HG03135 (cell line): ENCODE measurements at regions not wholly inside any gene's neighbourhood (a gene's known extent, or its start where the extent isn't known, plus 50 kb on each side); places are given as distances from the start of the nearest gene placed in this dataset.

Source experiments
- ATAC-seq: cut with Tn5 transposase; IDR thresholded peaks from one replicate; pipeline ENCODE4 v1.9.1; 2021; ENCODE audit warnings: mild to moderate bottlenecking, moderate library complexity; ENCODE audit not compliant: unreplicated experiment

DNA sequence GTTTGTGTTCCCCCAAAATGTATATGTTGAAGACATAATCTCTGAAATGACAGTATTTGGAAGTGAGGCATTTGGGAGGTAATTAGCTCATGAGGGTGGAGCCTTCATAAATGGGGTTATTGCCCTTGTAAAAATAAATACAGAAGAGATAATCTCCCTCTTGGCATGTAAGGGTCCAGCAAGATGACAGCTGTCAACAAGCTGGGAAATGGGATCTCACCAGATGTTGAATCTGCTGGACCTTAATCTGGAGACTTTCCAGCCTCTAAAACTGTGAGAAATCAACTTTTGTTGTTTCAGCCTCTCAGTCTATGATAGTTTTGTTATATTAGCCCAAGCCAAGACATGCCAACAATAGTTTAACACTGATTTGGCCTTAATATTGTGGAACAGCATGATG is 438.2 kb upstream of the PCDH7 start:
- no peak for ATAC-seq

DNA sequence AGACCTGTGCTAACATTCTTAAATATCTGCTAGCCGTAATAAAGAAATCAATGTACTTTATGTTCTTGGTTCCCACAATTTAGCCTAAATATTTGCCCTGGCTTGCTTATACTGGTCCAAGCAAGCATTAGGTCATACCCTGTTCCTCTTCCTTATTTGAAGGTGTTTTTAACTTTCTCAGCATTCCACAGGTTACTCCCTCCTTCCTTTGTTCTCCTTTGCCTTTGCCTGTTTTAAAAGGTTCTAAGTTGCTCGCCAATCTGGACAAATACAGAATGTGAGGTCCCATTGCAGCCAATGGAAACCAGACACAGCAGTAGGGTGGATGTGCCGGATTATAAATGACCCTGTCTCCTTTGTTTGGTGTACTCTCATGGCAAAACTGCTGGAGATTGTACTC is 436.8 kb upstream of the PCDH7 start:
- ATAC-seq: no peak

DNA sequence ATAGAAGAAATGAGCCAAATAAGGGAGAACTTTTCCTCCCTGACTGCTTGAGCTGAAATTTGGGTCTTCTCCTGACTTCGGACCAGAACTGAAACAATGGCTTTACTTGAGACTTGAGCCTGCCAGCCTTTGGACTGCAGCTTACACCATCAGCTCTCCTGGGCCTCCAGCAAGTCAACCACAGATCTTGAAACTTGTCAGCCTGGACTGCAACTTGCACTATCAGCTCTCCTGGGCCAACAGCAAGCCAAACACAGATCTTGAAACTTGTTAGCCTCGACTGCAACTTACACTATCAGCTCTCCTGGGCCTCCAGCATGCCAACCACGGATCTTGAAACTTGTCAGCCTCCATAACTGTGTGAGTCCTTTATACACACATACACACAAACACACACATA is 425.9 kb upstream of the PCDH7 start:
- no peak for ATAC-seq

DNA sequence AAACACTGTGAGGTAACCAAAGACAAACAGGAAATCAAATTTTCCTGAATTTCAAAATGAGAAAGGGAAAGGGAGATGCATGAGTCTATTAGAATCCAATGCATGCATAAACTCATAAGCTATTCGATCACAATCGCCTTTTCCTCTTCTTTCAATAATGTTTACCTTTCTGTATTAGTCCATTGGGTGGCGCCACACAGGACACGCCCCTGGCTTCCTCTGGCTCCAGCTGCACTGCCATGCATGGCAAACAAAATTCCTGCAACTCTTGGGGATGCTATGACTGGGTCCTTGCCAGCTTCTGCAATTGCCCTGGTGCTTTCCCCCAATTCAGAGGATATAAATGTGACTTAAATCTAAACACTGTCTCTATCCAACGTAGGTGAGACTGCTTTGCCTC is 424.5 kb upstream of the PCDH7 start:
- ATAC-seq: no peak

DNA sequence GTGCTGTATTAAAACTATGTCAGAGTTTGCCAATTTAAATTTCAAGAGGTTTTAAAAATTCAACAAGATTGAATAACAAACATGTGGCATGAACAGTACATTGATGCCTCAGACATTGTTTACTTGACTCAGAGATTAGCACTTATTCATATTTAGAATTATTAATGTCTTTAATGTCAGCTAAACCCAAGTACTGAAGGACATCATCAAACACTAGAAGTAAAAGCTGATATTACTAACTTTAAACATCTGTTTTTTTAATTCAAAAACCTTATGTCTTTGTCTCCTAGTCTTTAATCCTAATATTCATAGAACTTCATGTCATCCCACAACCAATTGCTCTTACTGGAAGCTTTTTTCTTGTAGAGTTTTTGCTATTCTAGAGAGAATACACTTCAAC is 406.2 kb upstream of the PCDH7 start:
- ATAC-seq: no peak

DNA sequence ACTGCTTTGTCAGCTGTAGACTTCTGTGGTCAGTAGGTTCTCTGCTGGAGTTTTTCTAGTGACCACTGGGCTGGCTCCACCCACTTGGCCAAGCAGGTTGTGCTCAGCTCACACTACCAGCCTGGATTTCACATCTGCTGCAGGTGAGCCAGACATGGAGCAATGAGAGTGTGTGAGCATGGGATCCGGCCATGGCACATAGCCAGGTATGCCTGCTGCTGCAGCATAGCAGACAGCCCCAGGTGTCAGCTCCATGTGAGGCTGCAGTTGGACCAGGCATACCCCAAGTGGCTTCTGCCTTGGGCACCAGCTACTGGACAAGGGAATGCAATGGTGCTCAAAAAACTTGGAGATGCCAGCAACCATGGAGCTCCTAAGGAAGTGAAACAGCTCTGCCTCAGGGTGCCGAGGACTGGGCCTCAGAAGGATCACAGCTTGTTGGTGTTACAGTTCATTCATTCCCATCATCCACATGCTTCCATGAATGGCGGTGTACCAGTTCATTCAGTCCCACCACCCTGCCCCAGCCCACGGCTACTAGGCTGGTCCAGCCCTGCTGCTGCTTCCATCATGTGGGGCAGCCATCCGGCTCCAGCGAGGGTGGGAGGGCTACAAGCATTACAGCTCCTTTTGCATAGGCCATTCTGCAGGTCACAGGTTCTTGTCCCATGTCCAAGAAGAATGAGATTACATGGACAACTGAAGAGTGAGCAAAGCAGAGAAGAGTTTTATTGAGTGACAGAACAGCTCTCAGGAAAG is 389.1 kb upstream of the PCDH7 start:
- no peak for ATAC-seq

DNA sequence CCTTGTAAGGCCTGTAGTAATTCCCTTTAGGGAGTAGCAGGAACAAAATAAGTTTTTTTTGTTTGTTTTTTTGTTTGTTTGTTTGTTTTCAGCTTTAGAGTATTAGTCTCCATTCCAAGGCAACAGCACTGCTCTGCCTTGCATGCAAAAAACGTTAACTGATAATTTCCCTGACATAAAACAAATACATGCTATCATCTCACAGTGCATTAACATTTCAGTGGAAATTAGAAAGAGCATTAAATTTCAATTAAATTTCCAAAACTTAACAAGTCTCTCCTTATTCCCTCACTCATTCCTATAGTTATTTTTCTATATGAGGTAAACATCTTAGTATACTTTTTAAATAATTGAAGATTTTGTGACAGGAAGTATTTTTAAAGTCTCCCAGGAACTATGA is 378.4 kb upstream of the PCDH7 start:
- ATAC-seq: no peak

DNA sequence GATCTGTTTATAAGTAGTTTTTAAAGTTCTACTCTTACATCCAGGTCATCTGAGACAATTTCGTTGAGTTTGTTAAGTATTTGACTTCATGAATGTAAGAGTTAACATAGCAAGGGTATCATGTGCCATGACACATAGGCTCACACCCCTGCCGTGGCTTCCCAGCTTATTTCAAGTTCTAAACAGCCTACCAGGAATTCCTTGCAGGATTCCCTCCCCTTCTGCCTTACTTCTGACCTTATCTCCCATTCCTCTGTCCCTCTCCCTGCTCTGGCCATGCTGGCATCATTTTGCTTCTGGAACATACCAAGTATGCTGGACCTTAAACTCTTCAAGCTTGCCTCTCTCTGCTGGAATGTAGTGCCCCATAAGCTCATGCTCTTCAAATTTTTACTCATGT is 369.9 kb upstream of the PCDH7 start:
- no peak for ATAC-seq

DNA sequence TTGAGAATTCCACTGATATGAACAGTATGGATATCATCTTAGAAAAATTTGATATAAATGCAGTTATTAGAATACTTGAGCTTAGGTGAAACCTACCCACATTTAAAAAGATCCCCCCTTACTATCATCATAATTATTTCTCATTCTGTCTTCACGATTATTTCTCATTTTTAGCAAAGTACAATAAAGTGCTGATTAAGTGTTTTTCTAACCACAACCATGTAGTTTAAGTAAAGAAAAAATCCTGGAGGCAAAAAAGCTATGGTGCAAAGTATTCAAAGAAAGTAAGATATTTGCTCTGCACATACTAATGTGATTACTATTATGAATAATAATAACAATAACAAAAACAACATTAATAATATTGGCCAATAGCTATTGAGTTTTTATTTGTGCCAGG is 365.6 kb upstream of the PCDH7 start:
- ATAC-seq: no peak

DNA sequence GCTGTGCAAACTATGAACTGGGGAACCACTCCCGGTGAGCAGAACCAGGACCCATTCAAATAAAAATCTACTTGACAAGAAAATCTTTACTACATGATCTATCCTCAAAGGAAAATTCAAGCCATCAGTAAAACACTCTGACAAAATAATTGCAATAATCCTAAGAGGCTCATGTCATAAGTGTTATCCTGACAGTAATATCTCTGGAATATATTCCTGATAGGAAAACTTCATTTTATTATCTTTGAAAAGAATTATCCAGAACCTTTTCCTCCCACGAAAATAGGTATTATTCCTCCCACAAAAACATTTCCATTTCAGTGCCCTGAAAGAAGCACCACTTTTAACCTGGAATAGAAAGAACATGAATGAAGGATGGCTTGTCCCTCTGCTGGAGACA is 357.7 kb upstream of the PCDH7 start:
- ATAC-seq: no peak

DNA sequence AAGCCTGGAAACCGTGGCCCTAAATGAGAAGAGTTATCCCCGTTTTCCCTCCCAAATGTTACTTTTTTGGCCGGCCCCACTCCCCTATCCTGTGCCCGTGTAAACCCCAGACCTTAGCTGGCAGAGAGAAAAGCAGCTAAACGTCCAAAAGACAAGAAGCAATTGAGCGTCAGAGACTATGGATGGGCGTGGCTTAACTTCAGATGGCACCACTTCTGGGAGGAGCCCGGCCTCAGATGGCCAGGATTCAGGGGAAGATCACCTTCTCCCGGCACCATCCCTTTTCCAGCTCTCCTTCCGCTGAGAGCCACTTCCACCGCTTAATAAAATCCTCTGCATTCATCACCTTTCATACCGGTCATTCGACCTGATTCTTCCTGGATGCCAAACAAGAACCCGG is 350.1 kb upstream of the PCDH7 start:
- ATAC-seq: no peak

DNA sequence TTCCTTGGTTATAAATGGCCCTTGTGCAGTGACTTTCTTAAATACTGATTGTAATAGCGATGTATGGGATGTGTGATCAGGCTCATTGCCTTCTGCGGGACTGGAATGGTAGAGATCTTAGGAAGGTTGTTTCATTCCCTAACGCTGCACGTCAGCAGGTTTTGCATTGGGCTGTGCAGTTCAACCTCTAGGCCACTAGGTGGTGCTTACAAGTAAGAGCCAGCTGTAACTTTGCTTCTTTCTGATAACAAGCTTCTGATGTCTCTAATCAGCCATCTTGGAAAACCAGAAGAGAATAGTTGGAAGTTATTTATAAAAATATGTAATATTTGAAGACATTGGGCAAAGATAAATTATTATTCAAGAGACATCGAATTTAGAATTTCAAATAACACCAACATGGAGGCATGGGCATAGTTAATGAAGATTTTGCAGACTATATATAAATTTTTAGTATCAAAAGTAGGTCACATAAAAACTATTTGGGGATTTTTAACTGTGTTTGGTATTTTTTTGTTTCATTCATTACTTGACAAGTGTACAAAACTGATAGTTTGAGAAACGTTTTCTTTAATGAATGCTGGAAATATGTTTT is 339.7 kb upstream of the PCDH7 start:
- peak; percentile 83 for ATAC-seq

DNA sequence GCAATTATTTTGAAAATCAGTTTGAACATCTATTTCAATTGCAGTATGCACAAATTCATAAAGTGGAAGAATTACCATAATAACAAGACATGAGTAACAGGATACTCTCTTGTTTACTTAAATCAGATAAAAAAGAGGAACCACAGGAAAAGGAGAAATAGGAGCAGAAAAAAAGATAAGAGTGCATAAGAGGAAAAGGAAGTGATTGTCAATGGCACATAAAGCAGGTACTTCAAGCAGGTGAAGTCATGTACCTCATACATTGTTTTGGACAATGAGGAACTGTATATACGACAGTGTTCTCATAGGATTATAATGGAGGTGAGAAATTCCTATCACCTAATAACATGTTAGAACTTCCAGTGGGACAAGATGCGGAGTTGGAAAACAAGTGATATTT is 334.5 kb upstream of the PCDH7 start:
- ATAC-seq: no peak

DNA sequence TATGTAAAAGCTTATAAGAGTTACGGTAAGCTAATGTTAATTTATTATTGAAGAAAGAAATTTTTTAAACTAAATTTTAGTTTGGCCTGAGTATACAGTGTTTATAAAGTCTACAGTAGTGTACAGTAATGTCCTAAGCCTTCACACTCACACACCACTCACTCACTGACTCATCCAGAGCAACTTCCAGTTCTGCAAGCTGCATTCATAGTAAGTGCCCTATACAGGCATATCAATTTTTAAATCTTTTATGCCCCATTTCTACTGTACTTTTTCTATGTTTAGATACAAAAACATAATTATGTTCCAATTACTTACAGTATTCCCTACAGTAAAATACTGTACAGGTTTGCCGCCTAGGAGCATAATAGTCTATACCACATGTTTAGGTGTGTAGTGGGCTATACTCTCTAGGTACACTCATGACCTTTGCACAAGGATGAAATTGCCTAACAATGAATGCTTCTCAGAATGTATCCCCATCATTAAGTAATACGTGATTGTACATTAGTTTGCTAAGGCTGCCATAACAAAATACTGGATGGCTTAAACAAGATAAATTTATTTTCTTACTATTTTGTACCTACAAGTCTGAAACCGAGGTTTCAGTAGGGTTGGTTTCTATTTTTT is 333.8 kb upstream of the PCDH7 start:
- ATAC-seq: no peak

DNA sequence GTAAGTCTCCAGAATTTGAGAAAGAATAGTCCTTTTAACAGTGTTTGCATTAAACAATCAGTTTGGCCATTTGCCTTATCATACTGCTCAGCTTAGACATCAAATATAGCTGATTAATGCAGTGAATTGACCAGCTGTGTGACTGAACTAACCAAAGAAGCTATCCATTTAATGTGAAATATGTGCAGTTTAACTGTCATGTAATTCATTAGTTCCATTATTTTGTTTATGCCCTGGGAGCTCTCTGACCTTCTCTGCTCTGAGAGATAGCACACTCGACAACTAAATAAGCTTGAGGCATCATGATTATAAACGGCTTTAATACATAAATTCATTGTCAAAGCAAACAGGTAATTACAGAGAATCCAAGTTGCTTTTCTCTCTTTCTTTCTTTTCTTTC is 324.3 kb upstream of the PCDH7 start:
- no peak for ATAC-seq

DNA sequence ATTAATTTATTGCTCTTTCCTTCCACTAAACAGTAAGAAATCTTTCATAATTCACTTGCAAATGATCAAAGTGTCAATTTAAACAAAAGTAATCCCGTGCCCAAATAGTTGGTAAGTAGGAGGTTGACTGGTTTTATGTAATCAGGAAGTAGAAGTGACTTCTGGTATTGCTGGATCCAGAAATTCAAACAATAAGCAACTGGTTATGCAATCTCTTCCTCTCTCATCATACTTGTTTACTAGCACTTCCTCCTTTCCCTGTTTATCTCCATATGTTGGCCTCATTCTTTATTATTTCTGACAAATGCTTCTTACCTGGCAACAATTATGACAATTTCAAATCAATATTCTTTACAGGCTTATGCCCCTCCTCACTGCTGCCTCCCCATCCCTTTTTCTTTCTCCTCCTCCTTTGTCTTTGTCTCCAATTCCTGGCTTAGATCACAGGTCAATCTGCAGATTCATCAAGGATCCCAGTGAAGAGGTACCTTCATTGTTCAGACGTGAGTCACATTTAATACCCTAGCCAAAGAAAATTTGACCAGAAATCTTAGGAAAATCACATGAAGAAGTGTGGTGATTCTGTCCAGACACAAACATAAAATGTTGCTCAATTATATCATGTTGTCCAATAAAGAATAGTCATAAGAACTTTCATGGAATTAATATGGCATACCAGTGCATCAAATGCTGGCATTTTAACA is 323.2 kb upstream of the PCDH7 start:
- ATAC-seq: no peak

DNA sequence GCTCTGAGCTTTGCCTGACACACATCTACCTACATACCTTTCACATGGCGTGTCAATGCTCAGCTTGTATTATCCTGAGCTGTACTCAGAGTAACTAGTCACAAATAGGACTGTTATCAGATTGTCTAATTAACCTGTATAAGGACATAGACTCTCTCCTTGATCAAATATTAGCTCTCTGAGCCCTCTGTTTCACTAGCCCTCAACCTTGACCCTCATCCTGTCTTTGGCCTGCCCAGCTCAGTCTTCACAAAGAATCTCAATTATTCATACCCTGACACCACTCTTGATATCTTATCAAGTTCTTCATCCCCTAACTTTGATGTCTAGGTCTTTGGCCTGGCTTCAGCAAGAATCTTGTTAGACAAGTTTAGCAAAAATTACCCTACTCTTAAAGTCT is 320.7 kb upstream of the PCDH7 start:
- ATAC-seq: no peak

DNA sequence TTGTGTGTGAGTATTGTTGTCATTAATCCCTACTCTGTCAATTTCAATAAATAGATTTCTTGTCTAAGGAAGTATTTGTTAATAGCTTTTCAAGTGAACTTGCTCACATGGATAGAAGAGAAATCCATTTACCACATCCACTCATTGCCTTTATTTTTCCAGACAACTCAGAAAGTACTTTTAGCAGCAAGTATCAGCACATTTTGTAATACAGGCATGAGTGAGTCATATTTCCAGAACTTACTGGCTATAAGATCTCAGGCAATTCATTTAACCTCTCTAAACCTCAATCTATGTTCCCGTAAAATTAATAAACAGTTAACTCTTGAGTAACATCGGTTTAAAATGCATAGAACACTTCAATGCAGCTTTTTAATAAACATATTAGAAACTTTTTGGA is 317.9 kb upstream of the PCDH7 start:
- ATAC-seq: no peak

DNA sequence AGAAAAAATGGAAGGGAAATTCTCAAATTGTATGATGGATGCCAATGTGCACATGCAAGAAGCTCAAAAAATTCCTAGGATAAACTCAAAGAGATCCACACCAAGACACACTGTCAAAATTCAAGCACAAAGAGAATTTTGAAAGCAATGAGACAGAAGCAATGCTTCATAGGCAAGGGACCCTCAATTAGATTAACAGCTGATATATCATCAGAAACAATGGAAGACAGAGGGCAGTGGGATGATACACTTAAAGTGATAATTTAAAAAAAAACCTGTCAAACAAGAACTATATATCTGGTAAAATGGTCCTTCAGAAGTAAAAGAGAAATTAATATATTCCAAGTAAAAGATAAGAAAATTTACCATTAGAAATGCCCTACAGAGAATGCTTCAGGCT is 306.3 kb upstream of the PCDH7 start:
- ATAC-seq: no peak

DNA sequence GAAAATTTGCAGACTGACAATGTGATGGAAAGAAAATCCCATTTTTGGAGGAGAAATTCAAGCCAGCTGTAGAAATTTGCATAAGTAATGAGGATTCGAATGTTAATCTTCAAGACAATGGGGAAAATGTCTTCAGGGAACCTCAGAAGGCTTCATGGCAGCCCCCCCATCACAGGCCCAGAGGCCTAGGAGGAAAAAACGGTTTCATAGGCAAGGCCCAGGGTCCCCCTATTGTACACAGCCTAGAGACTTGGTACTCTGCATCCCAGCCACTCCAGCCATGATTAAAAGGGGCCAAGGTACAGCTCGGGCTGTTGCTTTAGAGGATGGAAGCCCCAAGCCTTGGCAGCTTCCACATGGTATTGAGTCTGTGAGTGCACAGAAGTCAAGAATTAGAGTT is 303.6 kb upstream of the PCDH7 start:
- ATAC-seq: no peak

DNA sequence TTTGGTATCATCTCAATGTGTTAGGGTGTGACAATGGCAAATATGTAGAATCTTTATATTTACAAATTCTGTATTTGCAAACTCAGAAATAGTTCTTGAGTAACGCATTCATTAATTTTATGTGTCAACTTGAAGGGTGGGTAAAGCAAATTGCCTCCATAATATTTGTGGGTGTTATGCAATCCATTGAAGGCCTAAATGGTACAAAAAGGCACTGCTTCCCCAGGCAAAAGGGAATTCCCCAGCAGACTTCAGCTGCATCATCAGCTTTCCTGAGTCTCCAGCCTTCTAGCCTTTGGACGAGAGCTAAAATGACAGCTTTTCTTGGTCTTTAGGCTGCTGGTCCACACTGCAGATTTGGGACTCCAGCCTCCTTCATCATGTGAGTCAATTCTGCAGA is 292.2 kb upstream of the PCDH7 start:
- no peak for ATAC-seq
